CD4-positive, alpha-beta T cell treated with Interleukin-2 at 100 ng/mL for 4 hours (primary cell): ENCODE measurements at regions not wholly inside any gene's neighbourhood (a gene's known extent, or its start where the extent isn't known, plus 50 kb on each side); places are given as distances from the start of the nearest gene placed in this dataset.

Experiments
- DNase-seq: peaks from one replicate; pipeline ENCODE4 v3.0.0-alpha.2; 2020; ENCODE audit warnings: low spot score

- no peak for DNase-seq
Observed at GRCh38 chr3:35498506-35499210, 140.7 kb upstream of the ARPP21 start.

- no peak for DNase-seq
Observed at GRCh38 chr3:35500641-35501350, 138.5 kb upstream of the ARPP21 start.

- DNase-seq, result no peak
Observed at GRCh38 chr3:35502699-35503098, 136.6 kb upstream of the ARPP21 start.

GRCh38 chr3:35505181-35505580 lies 134.1 kb upstream of the ARPP21 start:
- DNase-seq, result no peak

- no peak for DNase-seq
Observed at GRCh38 chr3:35505772-35506171, 133.6 kb upstream of the ARPP21 start.

GRCh38 chr3:35519936-35520335 lies 119.4 kb upstream of the ARPP21 start:
- no peak for DNase-seq

- no peak for DNase-seq
Observed at GRCh38 chr3:35521196-35521595, 118.1 kb upstream of the ARPP21 start.

GRCh38 chr3:35522450-35522849 lies 116.9 kb upstream of the ARPP21 start:
- no peak for DNase-seq

GRCh38 chr3:35523074-35523473 lies 116.3 kb upstream of the ARPP21 start:
- no peak for DNase-seq

GRCh38 chr3:35523838-35524237 lies 115.5 kb upstream of the ARPP21 start:
- no peak for DNase-seq

- DNase-seq, result no peak
Observed at GRCh38 chr3:35524856-35525255, 114.5 kb upstream of the ARPP21 start.

- no peak for DNase-seq
Observed at GRCh38 chr3:35528728-35529127, 110.6 kb upstream of the ARPP21 start.

GRCh38 chr3:35529337-35529736 lies 110.0 kb upstream of the ARPP21 start:
- DNase-seq, result no peak

GRCh38 chr3:35537265-35537664 lies 102.1 kb upstream of the ARPP21 start:
- no peak for DNase-seq

GRCh38 chr3:35544976-35545375 lies 94.3 kb upstream of the ARPP21 start:
- DNase-seq, result no peak

- DNase-seq, result no peak
Observed at GRCh38 chr3:35549690-35550089, 89.6 kb upstream of the ARPP21 start.

- DNase-seq, result no peak
Observed at GRCh38 chr3:35562141-35562540, 77.2 kb upstream of the ARPP21 start.

- DNase-seq, result no peak
Observed at GRCh38 chr3:35565048-35565447, 74.3 kb upstream of the ARPP21 start.
